ENCODE measurements at regions not wholly inside any gene's neighbourhood (a gene's known extent, or its start where the extent isn't known, plus 50 kb on each side); places are given as distances from the start of the nearest gene placed in this dataset.

GRCh38 chr12:84355561-84355960 is 557.0 kb downstream of the SLC6A15 start:
- no peak overlapping the region for H3K4me3 ChIP-seq (ENCODE audit: low read length)
- peaks cover 6% of the 10 kb centered on the region for H3K4me1 ChIP-seq (ENCODE audit: low read length)
- no peak overlapping the region for H3K9ac ChIP-seq (ENCODE audit: low read length)
- TF ChIP-seq EZH2phosphoT487 (IDR thresholded peaks at IDR 0.05; ENCODE audit: low read depth), result no peak
- no peak for TF ChIP-seq CTCF (IDR thresholded peaks at IDR 0.05; ENCODE audit: low read depth, low read length)
- H2AFZ ChIP-seq (ENCODE audit: low read depth, low read length), result no peak overlapping the region
- no peaks in the 10 kb centered on the region for H4K20me1 ChIP-seq (ENCODE audit: insufficient read depth, low read length)
- no peaks in the 10 kb centered on the region for H3K27me3 ChIP-seq (ENCODE audit: low read depth, low read length)
- H3K79me2 ChIP-seq (ENCODE audit: low read length), result no peaks in the 10 kb centered on the region
- no peaks in the 10 kb centered on the region for H3K36me3 ChIP-seq (replicated peaks; ENCODE audit: low read depth, low read length)
- no peak overlapping the region for H3K4me2 ChIP-seq (ENCODE audit: low read length)
- H3K27ac ChIP-seq (ENCODE audit: low read length), result no peak overlapping the region
- no peaks in the 10 kb centered on the region for H3K9me3 ChIP-seq (ENCODE audit: insufficient read depth, low read length)

DNA sequence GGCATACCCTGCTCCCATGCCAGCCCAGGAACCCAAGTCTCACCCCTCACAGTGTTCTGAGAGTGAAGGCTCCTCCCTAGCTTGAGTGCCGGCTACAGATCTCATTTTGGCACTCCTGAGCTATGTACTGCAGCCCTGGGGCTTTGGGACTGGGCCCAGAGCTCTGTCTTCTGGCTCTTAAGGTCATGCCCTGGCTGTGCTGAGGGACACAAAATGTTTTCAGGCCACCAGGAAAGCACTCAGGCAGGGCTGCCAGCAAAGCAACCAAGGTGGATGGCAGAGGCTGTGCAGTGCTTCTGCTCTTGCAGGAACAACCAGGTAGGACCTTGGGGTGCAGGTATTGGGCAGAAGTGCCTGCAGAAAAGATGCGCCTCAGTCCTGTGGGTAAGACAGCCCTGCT is 564.0 kb downstream of the SLC6A15 start:
- Histone ChIP-seq H3K9me3 (ENCODE audit: insufficient read depth, low read length) (no peaks in the 10 kb centered on the region), H4K20me1 (ENCODE audit: insufficient read depth, low read length) (no peaks in the 10 kb centered on the region), H3K9ac (ENCODE audit: low read length) (no peak overlapping the region), H3K36me3 (replicated peaks; ENCODE audit: low read depth, low read length) (no peaks in the 10 kb centered on the region), H3K27me3 (ENCODE audit: low read depth, low read length) (no peaks in the 10 kb centered on the region), H3K4me1 (ENCODE audit: low read length) (no peaks in the 10 kb centered on the region), H3K4me3 (ENCODE audit: low read length) (no peak overlapping the region), H3K27ac (ENCODE audit: low read length) (no peak overlapping the region), H3K4me2 (ENCODE audit: low read length) (no peak overlapping the region), H2AFZ (ENCODE audit: low read depth, low read length) (no peak overlapping the region), H3K79me2 (ENCODE audit: low read length) (no peaks in the 10 kb centered on the region)
- TF ChIP-seq CTCF (IDR thresholded peaks at IDR 0.05; ENCODE audit: low read depth, low read length), result no peak
- TF ChIP-seq EZH2phosphoT487 (IDR thresholded peaks at IDR 0.05; ENCODE audit: low read depth), result no peak

GRCh38 chr12:84341467-84342193 is 571.0 kb downstream of the SLC6A15 start:
- Histone ChIP-seq H3K36me3 (replicated peaks; ENCODE audit: low read depth, low read length) (no peaks in the 10 kb centered on the region), H3K4me3 (ENCODE audit: low read length) (no peak overlapping the region), H3K4me1 (ENCODE audit: low read length) (no peaks in the 10 kb centered on the region), H2AFZ (ENCODE audit: low read depth, low read length) (no peak overlapping the region), H3K4me2 (ENCODE audit: low read length) (no peak overlapping the region), H3K79me2 (ENCODE audit: low read length) (no peaks in the 10 kb centered on the region), H3K9me3 (ENCODE audit: insufficient read depth, low read length) (no peaks in the 10 kb centered on the region), H4K20me1 (ENCODE audit: insufficient read depth, low read length) (no peaks in the 10 kb centered on the region), H3K27me3 (ENCODE audit: low read depth, low read length) (no peaks in the 10 kb centered on the region), H3K27ac (ENCODE audit: low read length) (no peak overlapping the region), H3K9ac (ENCODE audit: low read length) (no peak overlapping the region)
- no peak for TF ChIP-seq CTCF (IDR thresholded peaks at IDR 0.05; ENCODE audit: low read depth, low read length)

DNA sequence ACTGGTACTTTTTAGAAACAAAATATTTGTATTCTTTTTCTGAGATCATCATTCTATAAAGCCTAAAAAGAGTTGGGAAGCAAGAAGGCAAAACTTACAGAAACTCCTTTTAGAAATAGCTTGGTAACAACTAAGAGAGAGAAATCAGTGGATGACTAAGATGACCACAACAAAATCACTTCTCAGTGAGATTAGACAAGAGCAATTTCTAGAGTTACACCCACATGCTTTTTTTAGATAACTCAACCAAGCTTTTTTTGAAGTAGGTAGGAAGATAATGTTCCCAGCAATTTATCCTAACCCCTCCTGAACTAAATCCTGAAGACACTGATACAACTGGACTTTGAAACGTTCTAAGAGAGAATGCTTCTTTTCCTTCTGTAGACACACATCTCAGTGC is 576.4 kb downstream of the SLC6A15 start:
- H2AFZ ChIP-seq (ENCODE audit: low read depth, low read length), result no peak overlapping the region
- no peaks in the 10 kb centered on the region for H3K27me3 ChIP-seq (ENCODE audit: low read depth, low read length)
- H3K36me3 ChIP-seq (replicated peaks; ENCODE audit: low read depth, low read length), result no peaks in the 10 kb centered on the region
- no peaks in the 10 kb centered on the region for H3K4me1 ChIP-seq (ENCODE audit: low read length)
- H3K9ac ChIP-seq (ENCODE audit: low read length), result no peak overlapping the region
- no peaks in the 10 kb centered on the region for H3K79me2 ChIP-seq (ENCODE audit: low read length)
- no peak overlapping the region for H3K27ac ChIP-seq (ENCODE audit: low read length)
- no peaks in the 10 kb centered on the region for H3K9me3 ChIP-seq (ENCODE audit: insufficient read depth, low read length)
- no peak overlapping the region for H3K4me3 ChIP-seq (ENCODE audit: low read length)
- TF ChIP-seq CTCF (IDR thresholded peaks at IDR 0.05; ENCODE audit: low read depth, low read length) (no peak), EZH2phosphoT487 (IDR thresholded peaks at IDR 0.05; ENCODE audit: low read depth) (no peak)
- no peaks in the 10 kb centered on the region for H4K20me1 ChIP-seq (ENCODE audit: insufficient read depth, low read length)
- no peak overlapping the region for H3K4me2 ChIP-seq (ENCODE audit: low read length)
